HG02840 (cell line): ENCODE measurements at regions not wholly inside any gene's neighbourhood (a gene's known extent, or its start where the extent isn't known, plus 50 kb on each side); places are given as distances from the start of the nearest gene placed in this dataset.

ENCODE experiments used
- ATAC-seq: cut with Tn5 transposase; IDR thresholded peaks from one replicate; pipeline ENCODE4 v1.9.1; 2021; ENCODE audit warnings: mild to moderate bottlenecking, moderate library complexity, moderate number of reproducible peaks; ENCODE audit not compliant: unreplicated experiment, low FRiP score

- no peak for ATAC-seq
Observed at GRCh38 chr20:22908437-22908836, 126.7 kb upstream of the SSTR4 start.

- ATAC-seq = no peak
Observed at GRCh38 chr20:22908944-22909343, 126.2 kb upstream of the SSTR4 start.

GRCh38 chr20:22909436-22909835 lies 125.7 kb upstream of the SSTR4 start:
- ATAC-seq = no peak

GRCh38 chr20:22910287-22910852 lies 124.7 kb upstream of the SSTR4 start:
- no peak for ATAC-seq

GRCh38 chr20:22914291-22914690 lies 120.8 kb upstream of the SSTR4 start:
- ATAC-seq = no peak

- no peak for ATAC-seq
Observed at GRCh38 chr20:22915512-22915911, 119.6 kb upstream of the SSTR4 start.

GRCh38 chr20:22916021-22916842 lies 118.9 kb upstream of the SSTR4 start:
- no peak for ATAC-seq

GRCh38 chr20:22918286-22918983 lies 116.7 kb upstream of the SSTR4 start:
- ATAC-seq = no peak

- no peak for ATAC-seq
Observed at GRCh38 chr20:22920898-22921297, 114.2 kb upstream of the SSTR4 start.

- ATAC-seq = no peak
Observed at GRCh38 chr20:22921595-22922421, 113.3 kb upstream of the SSTR4 start.

- ATAC-seq = no peak
Observed at GRCh38 chr20:22922987-22923386, 112.1 kb upstream of the SSTR4 start.

GRCh38 chr20:22924046-22924737 lies 110.9 kb upstream of the SSTR4 start:
- no peak for ATAC-seq

- ATAC-seq = no peak
Observed at GRCh38 chr20:22924949-22925612, 110.0 kb upstream of the SSTR4 start.

- no peak for ATAC-seq
Observed at GRCh38 chr20:22925613-22925983, 109.5 kb upstream of the SSTR4 start.

GRCh38 chr20:22927537-22927936 lies 107.6 kb upstream of the SSTR4 start:
- no peak for ATAC-seq

- no peak for ATAC-seq
Observed at GRCh38 chr20:22928679-22929078, 106.4 kb upstream of the SSTR4 start.

- ATAC-seq = no peak
Observed at GRCh38 chr20:22929661-22930060, 105.5 kb upstream of the SSTR4 start.

GRCh38 chr20:22931653-22932608 lies 103.2 kb upstream of the SSTR4 start:
- ATAC-seq = no peak

GRCh38 chr20:22939181-22939580 lies 95.9 kb upstream of the SSTR4 start:
- no peak for ATAC-seq
